ENCODE measurements at regions not wholly inside any gene's neighbourhood (a gene's known extent, or its start where the extent isn't known, plus 50 kb on each side); places are given as distances from the start of the nearest gene placed in this dataset.

GRCh38 chr2:106580241-106580640, 93.1 kb downstream of the CD8B2 start:
- 70% methylated on average over 4 of the region's 5 CpGs for WGBS (ENCODE audit: missing lambda C conversion rate)
- ChIA-PET CTCF (interaction anchor here (1.3 to 5.4 kb wide), 2 partner anchors 14 to 17 kb away, joined by 3 to 22 read pairs; no protein-coding TSS in a partner anchor), POLR2A (no interaction called here)
- DNase-seq (ENCODE audit: low read depth in 1 of 2, low spot score in 1 of 2) (no peak), ATAC-seq (no peak), FAIRE-seq (no peak)
- H3K4me2 ChIP-seq, result no peak overlapping the region
- H3K4me3 ChIP-seq, result no peak overlapping the region
- no peak for TF ChIP-seq HOXB5 (CRISPR knock-in tag; IDR thresholded peaks at IDR 0.05)
- TF ChIP-seq BCL3 (IDR thresholded peaks at IDR 0.05), result no peak
- TF ChIP-seq CTCF (IDR thresholded peaks at IDR 0.05), result no peak
- H3K9me3 ChIP-seq, result no peaks in the 10 kb centered on the region
- no peak overlapping the region for H3K27ac ChIP-seq
- peaks cover 2% of the 10 kb centered on the region; the same call in 1 of the 3 replicates for H3K4me1 ChIP-seq

- ATAC-seq, result no peak
- peak overlapping the region; percentile 89; the same call in 1 of the 3 replicates for H3K4me2 ChIP-seq
- ChIA-PET POLR2A (no interaction called here), CTCF (interaction anchor here (0.7 to 5.4 kb wide), 12 partner anchors 8 to 1024 kb away, joined by 3 to 30 read pairs (median 7); no protein-coding TSS in a partner anchor)
- no peak overlapping the region for H3K4me3 ChIP-seq
- H3K4me1 ChIP-seq, result peaks cover 2% of the 10 kb centered on the region; the same call in 1 of the 3 replicates
- FAIRE-seq, result no peak
- no peak for DNase-seq (ENCODE audit: low read depth in 1 of 2, low spot score in 1 of 2)
- no peak overlapping the region for H3K27ac ChIP-seq
- WGBS (ENCODE audit: missing lambda C conversion rate), result 84% methylated on average over 7 of the region's 7 CpGs
- TF ChIP-seq MYC (IDR thresholded peaks at IDR 0.05; ENCODE audit: borderline replicate concordance, low read length) (no peak), E2F6 (IDR thresholded peaks at IDR 0.05; ENCODE audit: borderline replicate concordance, low read depth) (no peak), CHD2 (IDR thresholded peaks at IDR 0.05; ENCODE audit: low read length, partially characterized antibody) (no peak), HDAC2 (IDR thresholded peaks at IDR 0.05) (no peak), TP53 (CRISPR knock-in tag; IDR thresholded peaks at IDR 0.05) (no peak), CBX8 (IDR thresholded peaks at IDR 0.05) (no peak), RARB (CRISPR knock-in tag; IDR thresholded peaks at IDR 0.05) (no peak), HEYL (CRISPR knock-in tag; IDR thresholded peaks at IDR 0.05) (no peak), MAZ (IDR thresholded peaks at IDR 0.05; ENCODE audit: borderline replicate concordance, low read depth, low read length) (no peak), CEBPB (IDR thresholded peaks at IDR 0.05) (no peak), NR3C1 (IDR thresholded peaks at IDR 0.05) (no peak), EHF (CRISPR knock-in tag; IDR thresholded peaks at IDR 0.05) (no peak), HMGXB4 (CRISPR knock-in tag; IDR thresholded peaks at IDR 0.05; ENCODE audit: borderline replicate concordance) (no peak), BHLHE40 (IDR thresholded peaks at IDR 0.05; ENCODE audit: low read depth, low read length) (no peak), JUN (IDR thresholded peaks at IDR 0.05) (no peak), BCL3 (IDR thresholded peaks at IDR 0.05) (no peak), MAFK (IDR thresholded peaks at IDR 0.05; ENCODE audit: partially characterized antibody) (no peak), USF2 (IDR thresholded peaks at IDR 0.05) (no peak), RNF2 (IDR thresholded peaks at IDR 0.05; ENCODE audit: borderline replicate concordance, low read depth) (no peak), MAX (IDR thresholded peaks at IDR 0.05) (no peak)
- no peaks in the 10 kb centered on the region for H3K9me3 ChIP-seq
Observed at GRCh38 chr2:106581328-106581727, 94.2 kb downstream of the CD8B2 start.
